GM18520 (cell line): ENCODE measurements at regions not wholly inside any gene's neighbourhood (a gene's known extent, or its start where the extent isn't known, plus 50 kb on each side); places are given as distances from the start of the nearest gene placed in this dataset.

Experiments used
- ATAC-seq: cut with Tn5 transposase; IDR thresholded peaks from one replicate; pipeline ENCODE4 v1.9.1; 2021; ENCODE audit not compliant: unreplicated experiment

DNA sequence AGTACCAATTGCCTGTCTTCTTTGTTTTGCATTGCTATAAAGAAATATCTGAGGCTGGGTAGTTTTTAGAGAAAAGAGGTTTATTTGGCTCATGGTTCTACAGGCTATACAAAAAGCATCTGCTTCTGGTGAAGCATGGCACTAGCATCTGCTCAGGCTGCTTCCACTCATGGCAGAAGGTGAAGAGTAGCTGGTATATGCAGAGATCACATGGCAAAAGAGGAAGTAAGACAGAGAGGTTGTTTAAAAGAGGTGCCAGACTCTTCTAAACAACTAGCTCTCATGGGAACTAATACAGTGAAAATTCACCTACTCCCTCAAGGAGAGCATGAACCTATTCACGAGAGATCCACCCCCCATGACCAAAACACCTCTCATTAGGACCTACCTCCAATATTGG is 56.7 kb upstream of the GUCA2B start:
- ATAC-seq: no peak

DNA sequence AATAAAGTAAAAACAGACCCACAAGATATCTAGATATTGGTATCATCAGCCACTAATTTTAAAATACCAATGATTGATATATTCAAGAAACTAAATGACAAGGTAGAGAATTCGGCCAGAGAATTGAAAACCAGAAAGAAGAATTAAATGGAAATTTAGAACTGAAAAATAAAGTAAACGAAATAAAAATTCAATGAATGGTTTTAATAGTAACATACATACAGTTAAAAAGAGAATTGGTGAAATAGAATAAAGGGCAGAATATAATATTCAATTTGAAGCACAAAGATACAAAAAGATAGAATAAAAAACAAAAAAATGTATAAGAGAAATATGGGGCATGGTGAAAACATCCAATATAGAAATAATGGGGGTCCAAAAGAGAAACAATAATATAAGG is 64.0 kb upstream of the GUCA2B start:
- ATAC-seq: no peak

DNA sequence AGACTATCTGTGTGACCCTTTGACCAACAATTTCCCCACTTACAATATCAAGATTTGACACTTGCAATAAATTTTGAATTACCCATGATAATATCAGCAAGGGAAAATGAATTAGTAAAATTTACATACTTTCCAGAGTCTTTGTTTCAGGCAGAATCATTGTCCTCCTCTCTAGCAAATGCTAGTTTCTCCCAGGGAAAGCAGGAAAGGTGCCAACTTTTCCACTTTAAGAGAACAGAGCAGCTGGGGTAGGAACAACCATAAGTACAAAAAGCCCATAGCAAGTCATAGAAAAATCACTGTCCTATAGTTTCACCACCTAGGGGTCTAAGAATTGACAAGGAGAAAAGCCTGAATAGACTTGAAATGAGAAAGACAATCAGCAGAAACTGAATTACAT is 67.1 kb upstream of the GUCA2B start:
- no peak for ATAC-seq

DNA sequence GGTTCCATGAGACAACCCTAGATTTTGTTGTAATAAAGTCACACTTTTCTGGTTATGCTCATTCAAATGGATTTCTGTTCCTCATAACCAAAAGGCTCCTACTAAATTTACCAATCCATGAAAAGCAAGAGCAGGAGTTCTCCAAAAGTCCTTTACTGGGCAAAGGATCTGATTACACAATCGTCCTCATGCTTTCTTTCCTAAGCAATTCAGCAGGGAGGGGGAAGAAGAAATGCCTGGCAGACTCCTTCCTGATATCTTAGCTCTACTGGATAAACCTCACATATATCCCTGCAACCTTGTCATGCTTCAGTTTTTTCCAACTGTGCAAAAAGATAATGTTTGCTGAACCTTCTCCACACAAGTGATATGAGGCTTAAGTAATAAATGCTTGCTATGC is 67.6 kb upstream of the GUCA2B start:
- no peak for ATAC-seq

DNA sequence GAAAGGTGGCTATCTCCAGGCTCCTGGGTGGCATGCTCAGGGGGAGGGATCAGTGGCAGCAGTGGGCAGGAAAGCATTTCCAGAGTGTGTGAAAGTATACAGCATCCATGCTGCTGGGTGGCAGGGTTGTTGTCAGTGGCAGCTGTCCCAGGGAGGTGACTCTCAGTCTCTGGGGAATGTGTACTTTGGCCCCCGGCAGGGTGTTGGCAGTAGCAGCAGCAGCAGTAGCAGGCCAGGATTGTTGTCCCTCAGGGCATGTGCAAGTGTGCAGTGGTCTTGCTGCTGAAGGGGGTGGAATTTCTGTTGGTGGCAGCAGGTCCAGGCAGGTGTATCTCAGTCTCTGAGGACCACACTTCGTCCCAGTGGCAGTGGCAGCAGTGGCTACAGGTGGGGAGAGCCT is 71.7 kb upstream of the GUCA2B start:
- no peak for ATAC-seq

DNA sequence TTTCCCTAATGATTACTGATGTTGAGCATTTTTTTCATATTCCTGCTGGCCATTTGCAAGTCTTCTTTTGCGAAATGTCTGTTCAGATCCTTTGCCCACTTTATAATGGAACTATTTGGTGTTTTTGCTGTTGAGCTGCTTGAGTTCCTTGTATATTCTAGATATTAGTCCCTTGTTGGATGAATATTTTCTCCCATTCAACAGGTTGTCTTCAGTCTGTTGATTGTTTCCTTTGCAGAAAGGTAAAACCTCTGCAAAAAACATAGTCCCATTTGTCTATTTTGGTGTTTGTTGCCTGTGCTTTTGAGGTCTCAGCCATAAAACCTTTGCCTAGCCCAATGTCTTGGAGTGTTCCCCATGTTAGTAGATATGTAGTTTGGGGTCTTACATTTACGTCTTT is 78.0 kb upstream of the GUCA2B start:
- ATAC-seq: no peak

DNA sequence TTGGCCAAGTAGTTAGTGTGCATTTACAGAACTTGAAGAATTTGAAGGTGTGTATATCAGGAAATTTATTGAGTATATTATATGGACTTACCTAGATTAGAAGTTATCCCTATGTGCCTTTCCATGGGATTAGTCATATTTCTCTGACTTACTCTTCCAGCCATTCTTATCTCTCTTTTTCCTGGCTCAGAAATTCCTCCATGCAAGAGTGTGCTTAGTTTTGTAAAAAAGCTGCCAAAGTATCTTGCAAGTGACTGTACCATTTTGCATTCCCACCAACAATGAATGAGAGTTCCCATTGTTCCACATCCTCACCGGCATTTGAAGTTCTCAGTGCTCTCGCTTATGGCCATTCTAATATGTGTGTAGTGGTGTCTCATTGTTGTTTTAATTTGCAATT is 82.2 kb upstream of the GUCA2B start:
- no peak for ATAC-seq

DNA sequence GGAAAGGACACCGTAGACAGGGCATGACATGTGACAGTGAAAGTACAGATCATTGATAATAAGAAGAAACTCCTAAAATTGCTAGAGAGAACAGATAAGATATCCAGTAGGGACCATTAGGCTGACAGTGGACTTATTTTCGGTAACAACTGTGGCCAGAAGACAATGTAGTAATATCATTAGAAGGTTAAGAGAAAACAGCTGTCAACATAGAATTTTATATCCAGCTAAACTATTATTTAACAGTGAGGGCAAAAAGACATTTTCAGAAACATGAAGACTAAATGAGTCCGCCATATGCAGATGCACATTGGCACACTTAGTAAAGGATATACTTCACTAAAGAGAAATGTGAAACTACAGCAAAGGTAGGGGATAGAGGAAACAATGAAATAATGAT is 95.4 kb upstream of the GUCA2B start:
- no peak for ATAC-seq

DNA sequence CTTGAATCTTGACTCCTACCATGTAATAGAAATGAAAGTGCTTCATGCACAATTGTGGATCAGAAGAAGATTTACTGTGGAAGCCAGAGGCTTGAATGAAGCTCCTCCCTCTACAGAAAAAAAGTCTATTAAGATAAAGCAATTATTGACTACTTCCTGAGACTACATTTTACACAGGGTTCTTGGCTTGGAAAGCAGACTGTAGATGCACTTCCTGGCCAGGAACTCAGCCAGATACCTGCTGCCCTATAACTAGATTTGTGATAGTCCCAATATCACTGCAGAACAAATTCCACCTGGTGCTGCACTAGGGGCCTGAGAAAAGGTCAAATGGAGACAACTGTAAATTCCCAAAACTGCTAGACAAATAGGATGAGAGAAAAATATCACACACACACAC is 96.8 kb upstream of the GUCA2B start:
- ATAC-seq: no peak

DNA sequence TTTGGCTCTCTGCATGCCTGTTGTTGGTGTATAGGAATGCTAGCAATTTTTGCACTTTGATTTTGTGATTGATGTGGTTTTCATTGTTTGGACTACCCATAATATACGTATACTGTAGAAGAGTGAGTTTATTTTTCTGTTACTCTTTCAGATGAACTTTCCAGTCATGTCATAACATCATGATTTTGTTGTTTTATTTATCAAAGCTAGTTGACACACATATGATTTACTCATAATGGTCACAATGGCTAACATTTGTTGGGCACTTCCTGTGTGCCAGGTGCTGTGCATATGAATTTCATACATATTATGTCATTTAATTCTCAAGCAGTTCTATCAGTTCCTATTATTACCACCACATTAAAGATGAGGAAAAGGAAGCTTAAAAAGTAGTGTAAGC is 98.1 kb upstream of the GUCA2B start:
- ATAC-seq: no peak

DNA sequence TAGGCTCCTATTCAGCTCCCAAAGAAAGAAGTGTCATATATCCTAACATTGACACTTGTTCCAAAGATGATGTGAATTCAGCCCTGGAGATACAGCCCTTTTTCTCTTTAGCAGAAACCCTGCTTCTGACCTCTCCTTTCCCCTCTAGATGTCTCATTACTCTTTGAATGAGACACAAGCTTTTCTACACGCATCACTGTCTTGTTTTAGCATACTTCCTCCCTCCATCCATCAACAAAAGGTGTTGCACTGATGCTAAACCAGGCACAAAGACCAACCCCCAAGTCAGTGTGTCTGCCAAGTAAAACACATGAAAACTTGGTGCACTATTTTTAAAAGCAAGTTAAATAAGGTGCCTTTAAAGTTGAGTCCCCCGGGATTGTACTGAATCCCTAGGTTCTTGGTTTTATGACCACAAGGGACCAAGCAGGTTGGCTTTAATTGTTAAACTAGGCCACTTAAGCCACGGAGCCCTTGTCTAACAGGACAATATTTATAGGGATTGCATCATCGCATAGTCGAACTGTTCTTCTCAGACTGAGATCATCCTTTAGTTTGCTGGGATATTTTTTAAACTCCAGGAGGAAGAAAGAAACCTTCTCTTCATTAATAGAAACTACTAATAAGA is 101.0 kb upstream of the GUCA2B start:
- no peak for ATAC-seq

DNA sequence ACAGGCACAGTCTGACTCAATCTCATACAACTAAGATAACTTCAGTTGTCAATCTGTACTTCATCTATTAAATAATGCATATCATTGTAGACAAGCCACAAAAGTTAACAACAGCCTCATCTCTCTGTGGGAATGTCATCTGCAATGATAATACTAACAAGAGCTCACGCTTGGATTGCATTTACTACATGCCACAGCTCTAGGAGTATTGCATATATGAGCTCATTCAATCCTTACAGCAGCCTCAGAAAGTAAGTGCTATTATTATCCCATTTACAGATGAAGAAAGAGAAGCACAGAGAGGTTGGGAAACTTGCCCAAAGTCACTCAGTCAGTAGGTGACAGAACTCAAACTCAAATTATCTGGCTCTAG is 105.7 kb upstream of the GUCA2B start:
- no peak for ATAC-seq

DNA sequence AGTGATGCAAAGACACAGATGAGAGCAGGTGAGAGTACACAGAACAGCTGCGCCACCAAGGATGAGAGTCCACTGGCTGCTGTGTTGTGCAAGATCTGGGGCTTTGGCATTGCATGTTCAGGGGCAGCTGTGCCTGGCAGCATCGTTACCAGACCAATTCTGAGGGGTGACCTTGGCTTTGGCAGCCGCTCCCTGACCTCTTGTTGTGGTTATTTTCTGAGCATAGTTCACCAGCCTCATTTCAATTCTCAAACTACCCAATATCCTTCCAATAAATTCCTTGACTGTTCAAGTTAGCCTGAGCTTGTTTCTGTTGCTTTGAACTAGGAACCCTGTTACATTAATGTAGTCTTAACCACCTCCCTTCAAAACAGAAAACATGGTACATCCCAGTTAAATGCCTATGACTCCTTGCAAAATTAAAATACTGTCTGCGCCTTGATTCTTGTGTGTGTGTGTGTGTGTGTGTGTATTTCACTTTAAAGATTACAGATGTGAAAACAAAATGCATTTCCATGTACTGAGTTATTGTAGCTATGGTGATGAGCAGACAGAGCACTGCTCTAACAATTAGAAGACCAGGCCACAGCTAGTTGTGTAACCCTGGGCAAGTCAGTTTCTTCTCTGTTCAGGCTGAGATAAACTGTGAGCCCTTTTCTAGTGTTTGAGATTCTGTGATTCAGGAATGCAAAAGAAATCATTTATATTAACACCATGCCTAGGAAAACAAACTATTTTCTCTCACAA is 106.3 kb upstream of the GUCA2B start:
- no peak for ATAC-seq

DNA sequence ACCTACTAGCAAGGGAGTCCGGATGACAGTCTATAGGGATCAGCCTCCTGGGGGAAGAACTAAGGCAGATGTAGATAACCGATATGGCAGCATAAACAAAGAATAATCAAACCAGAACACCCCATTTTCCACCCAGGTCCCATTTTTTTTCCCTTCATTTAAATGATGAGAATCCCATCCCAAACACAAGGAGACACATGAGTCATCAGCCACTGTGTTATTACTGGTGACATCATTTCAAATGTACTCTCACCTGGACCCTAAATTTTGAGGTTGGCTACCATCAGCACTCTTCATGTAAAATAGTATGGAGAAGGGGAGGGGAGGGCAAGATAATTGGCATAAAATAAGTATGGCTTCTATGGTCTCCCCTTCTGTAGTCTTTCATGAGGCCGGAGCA is 108.9 kb upstream of the GUCA2B start:
- no peak for ATAC-seq

DNA sequence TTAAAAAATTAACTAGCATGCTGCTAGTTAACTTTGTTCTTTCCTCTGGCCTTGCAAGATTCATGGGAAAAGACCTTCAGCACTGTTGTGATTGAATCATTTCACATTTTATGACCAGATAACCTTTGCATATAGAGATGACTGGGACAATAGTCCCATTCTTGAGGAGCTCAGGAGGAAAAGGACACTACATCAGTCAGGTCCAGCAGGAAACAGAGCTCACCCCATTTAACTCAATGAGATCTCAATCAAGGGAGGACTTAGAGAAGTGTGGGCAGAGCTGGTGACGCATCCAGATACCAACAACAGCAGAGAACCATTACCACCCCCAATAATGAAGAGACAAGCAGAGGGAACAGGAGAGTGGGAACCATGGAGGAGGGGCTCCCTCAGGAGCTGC is 109.4 kb upstream of the GUCA2B start:
- no peak for ATAC-seq

DNA sequence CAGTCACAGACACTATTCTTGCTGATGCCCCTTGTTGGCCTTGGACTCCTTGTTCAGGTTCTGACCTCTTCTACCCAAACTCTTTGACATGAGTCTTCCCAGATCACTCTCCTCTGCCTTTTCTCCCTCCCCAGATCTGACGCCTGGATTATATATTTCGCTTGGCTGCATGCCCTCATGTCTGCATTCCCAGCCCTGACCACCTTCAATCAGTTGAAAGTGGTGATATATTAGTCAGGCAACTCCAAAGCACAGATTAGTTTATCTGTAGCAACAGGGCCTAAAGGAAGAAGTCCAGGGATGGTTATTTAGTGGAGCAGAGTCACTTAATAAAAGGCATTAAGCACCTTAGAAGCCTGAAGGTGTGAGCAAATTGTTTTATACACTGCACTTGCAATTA is 110.0 kb upstream of the GUCA2B start:
- ATAC-seq: no peak

DNA sequence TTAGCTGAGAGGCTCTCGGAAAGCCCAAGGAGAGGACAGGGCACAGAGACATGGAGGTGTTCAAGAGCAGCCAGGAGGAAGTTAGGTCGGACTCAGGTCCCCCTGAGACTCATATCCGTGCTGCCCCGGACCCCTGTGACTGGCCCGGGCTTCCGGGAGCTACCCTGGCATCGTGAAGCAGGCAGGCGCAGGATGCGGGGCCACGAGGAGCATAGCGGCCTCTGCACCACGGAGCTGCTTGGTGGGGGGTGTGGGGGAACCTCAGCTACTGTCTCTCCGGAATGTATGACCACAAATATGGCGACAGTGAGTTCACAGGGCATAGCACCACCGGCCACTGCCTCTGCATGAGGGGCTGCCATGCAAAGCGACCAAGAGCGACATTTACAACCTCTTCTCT is 112.2 kb upstream of the GUCA2B start:
- no peak for ATAC-seq

DNA sequence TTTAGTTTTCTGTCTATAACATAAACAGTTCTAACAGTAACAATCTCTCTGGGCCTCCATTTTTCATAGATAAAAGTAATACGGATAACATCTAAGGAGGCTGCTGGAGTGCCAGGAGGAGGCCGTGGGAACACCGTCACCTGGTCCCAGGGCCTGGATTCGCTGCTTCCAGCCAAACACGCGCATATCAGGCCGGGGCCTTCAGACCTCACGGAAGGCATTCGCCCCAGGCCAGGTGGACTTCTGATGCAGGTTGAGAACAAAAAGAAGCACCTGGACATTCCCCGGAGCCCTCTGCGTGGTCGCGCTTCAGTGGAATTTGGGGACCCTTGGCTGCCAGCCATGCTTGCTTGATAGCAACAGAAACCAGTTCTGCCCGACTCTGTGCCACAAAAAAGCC is 113.1 kb upstream of the GUCA2B start:
- no peak for ATAC-seq

DNA sequence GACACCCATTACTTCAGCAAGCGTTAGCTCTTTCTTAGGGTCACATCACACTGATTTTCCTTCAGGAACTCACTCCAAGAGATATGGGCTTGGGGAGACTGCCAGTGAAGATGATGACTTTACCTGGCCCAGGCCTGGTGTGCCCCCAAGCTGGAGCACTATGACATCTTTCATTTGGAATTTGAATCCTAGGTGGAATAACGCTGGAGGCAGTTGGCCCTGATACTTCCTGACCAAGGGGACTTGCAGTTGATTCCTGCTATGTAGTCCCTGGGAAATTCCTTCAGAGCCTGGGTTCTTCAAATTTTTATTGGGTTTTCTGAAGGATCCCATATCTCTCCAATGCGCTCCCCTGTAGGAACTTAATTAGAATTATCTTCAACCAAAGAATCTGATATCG is 114.9 kb upstream of the GUCA2B start:
- ATAC-seq: no peak

DNA sequence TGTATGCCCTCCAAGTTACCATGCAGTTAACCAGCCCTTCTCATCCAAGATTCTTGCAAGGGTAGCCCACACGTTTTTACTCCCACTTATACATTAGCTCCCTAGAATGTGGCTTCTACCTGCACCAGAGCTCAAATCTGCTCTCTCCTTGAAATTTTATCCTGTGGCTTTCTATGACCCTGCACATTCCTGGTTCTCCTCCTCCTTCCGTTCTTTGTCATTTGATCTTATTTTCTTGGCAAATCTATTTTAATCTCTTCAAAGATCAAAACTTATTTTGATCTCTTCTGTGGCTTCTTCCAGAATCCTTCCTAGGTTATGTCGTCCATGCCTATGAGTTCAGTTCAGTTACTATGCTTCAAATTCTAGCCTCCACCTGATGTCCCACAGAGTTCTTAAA is 115.6 kb upstream of the GUCA2B start:
- ATAC-seq: no peak

DNA sequence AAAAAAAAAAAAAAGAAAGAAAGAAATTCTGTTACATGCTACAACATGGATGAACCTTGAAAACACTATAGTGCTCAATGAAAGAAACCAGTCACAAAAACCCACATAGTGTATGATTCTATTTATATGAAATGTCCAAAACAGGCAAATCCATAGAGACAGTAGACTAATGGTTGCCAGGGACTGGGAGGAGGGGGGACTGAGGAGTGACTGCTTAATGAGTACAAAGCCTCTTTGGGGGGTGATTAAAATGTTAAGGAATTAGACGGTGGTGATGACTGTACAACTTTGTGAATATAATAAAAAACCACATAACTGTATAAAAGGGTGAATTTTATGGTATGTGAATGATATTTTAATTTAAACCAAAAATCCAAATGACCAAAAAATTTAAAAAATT is 116.0 kb upstream of the GUCA2B start:
- ATAC-seq: no peak

DNA sequence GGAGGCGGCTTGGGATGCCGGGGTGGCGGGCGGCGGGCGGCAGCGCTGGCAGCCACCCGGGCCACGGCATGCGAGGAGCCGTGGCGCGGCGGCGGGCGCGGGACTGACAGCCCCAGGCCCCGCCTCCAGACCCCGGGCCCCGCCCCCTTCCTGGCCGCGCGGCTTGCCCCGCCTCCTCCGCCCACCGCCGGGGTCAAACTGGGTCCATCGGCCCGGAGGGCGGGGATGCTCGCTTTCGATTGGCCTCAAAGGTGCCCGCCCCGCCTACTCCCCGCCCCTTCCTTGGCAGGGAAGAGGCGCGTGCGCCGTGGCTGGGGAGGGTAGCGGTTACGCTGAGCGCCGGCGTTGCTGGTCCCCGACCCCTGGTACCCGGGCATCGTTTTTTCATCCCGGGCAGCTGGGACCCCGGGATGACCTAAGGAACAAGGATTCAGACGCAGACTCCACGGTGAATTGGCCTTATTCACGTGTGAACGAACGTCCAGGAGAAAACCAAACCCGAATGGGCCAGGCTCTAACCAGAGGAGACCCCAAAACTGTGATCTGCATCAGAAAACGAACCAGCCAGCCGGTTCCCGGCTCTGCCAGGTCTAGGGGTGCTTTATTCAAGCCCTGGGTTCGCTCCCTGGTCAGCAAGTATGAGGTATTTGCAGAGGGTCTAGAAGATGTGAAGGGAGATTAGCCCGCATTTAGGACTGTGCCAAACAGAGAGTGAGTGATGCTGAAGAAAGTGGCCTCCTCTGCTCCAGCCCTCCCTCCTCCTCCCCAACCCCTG is 117.2 kb upstream of the GUCA2B start:
- peak; percentile 78 for ATAC-seq
